ENCODE measurements at regions not wholly inside any gene's neighbourhood (a gene's known extent, or its start where the extent isn't known, plus 50 kb on each side); places are given as distances from the start of the nearest gene placed in this dataset.

- TF ChIP-seq USF2 (IDR thresholded peaks at IDR 0.05; ENCODE audit: borderline replicate concordance, low read depth, low read length): no peak
- TF ChIP-seq NFIC (IDR thresholded peaks at IDR 0.05; ENCODE audit: borderline replicate concordance): no peak
- no peak for TF ChIP-seq RXRA (IDR thresholded peaks at IDR 0.05; ENCODE audit: borderline replicate concordance, low read depth)
- no peak for TF ChIP-seq ZBTB33 (IDR thresholded peaks at IDR 0.05; ENCODE audit: borderline replicate concordance, low read depth)
- no peak for TF ChIP-seq USF1 (IDR thresholded peaks at IDR 0.05; ENCODE audit: borderline replicate concordance, low read depth)
- TF ChIP-seq POLR2AphosphoS5 (IDR thresholded peaks at IDR 0.05; ENCODE audit: low read depth, low read length): no peak
- TF ChIP-seq JUND (IDR thresholded peaks at IDR 0.05): no peak
- TF ChIP-seq FOSL2 (IDR thresholded peaks at IDR 0.05; ENCODE audit: borderline replicate concordance, low read depth): no peak
Observed at GRCh38 chr5:68849103-68849502, 244.7 kb upstream of the SLC30A5 start (continued).

GRCh38 chr5:68849906-68850305 lies 243.9 kb upstream of the SLC30A5 start:
- H3K79me2 ChIP-seq (ENCODE audit: insufficient read depth): no peaks in the 10 kb centered on the region
- TF ChIP-seq USF2 (IDR thresholded peaks at IDR 0.05; ENCODE audit: borderline replicate concordance, low read depth, low read length) (no peak), YY1 (IDR thresholded peaks at IDR 0.05; ENCODE audit: low read depth) (no peak), IRF3 (IDR thresholded peaks at IDR 0.05; ENCODE audit: low read depth, low read length) (no peak), TAF1 (IDR thresholded peaks at IDR 0.05; ENCODE audit: borderline replicate concordance, low read depth, low read length) (no peak), SMC3 (IDR thresholded peaks at IDR 0.05; ENCODE audit: low read depth, low read length) (no peak), MAX (IDR thresholded peaks at IDR 0.05; ENCODE audit: low read depth) (no peak), CHD2 (IDR thresholded peaks at IDR 0.05; ENCODE audit: low read length, partially characterized antibody) (no peak), EP300 (IDR thresholded peaks at IDR 0.05; ENCODE audit: borderline replicate concordance in 1 of 2, low read depth in 1 of 2, low read length in 1 of 2) (no peak), NRF1 (IDR thresholded peaks at IDR 0.05; ENCODE audit: low read depth, low read length) (no peak)
- H3K4me3 ChIP-seq (ENCODE audit: low read depth in 2 of 2, low read length in 1 of 2): no peak overlapping the region
- no peaks in the 10 kb centered on the region; a peak in 1 of 4 replicates for H3K4me1 ChIP-seq (ENCODE audit: control insufficient read depth in 1 of 2, insufficient read depth in 2 of 2, low read depth in 1 of 2, low read length in 1 of 2)
- H3K9ac ChIP-seq: no peak overlapping the region
- H4K20me1 ChIP-seq (ENCODE audit: insufficient read depth): no peaks in the 10 kb centered on the region
- no peak for DNase-seq
- POLR2A ChIA-PET: no interaction called here
- CTCF ChIA-PET: interaction anchor here (1.7 kb wide), 1 partner anchor 26 kb away, joined by 5 read pairs; no protein-coding TSS in a partner anchor
- no peaks in the 10 kb centered on the region for H3F3A ChIP-seq (replicated peaks; ENCODE audit: insufficient read depth)
- H3K27ac ChIP-seq (ENCODE audit: low read depth in 2 of 2, low read length in 1 of 2): no peak overlapping the region
- no peaks in the 10 kb centered on the region for H3K36me3 ChIP-seq (replicated peaks in 1 of 2; ENCODE audit: control insufficient read depth in 1 of 2, insufficient read depth in 2 of 2, low read length in 1 of 2)
- H2AFZ ChIP-seq (ENCODE audit: low read depth): no peak overlapping the region
- no peak overlapping the region for H3K4me2 ChIP-seq
- WGBS (ENCODE audit: low lambda C conversion rate): 44% methylated on average over 1 of the region's 1 CpG
- no peaks in the 10 kb centered on the region for H3K27me3 ChIP-seq (ENCODE audit: insufficient read depth)
- no peaks in the 10 kb centered on the region for H3K9me2 ChIP-seq
- H3K9me3 ChIP-seq: no peaks in the 10 kb centered on the region
